Adrenal gland (tissue), 5 donors: ENCODE measurements at regions not wholly inside any gene's neighbourhood (a gene's known extent, or its start where the extent isn't known, plus 50 kb on each side); places are given as distances from the start of the nearest gene placed in this dataset.

Experiments used
- POLR2A ChIP-seq, 2 donors: fragments of 450-650 bp; IDR thresholded peaks; one replicate each; pipeline ENCODE4 v1.6.1; 2017; ENCODE audit warnings: antibody characterized with exemption in 2 of 2, mild to moderate bottlenecking in 2 of 2, moderate library complexity in 1 of 2
- TF ChIP-seq, protein P1 (sequence below), 6 experiments: fragments of 450-650 bp in 4 of 6; fragments of 200-600 bp in 2 of 6; sonication (generic) in 1 of 6; IDR thresholded peaks; 1 replicate in 5 of 6; 2 replicates in 1 of 6; pipeline versions ENCODE4 v1.5.1 to v1.8.0; 2016 to 2021; ENCODE audit warnings: antibody characterized with exemption in 6 of 6, mild to moderate bottlenecking in 2 of 6, moderate library complexity in 1 of 6
- donor health status: DM: no; HTN: no; CAD: no.

DNA sequence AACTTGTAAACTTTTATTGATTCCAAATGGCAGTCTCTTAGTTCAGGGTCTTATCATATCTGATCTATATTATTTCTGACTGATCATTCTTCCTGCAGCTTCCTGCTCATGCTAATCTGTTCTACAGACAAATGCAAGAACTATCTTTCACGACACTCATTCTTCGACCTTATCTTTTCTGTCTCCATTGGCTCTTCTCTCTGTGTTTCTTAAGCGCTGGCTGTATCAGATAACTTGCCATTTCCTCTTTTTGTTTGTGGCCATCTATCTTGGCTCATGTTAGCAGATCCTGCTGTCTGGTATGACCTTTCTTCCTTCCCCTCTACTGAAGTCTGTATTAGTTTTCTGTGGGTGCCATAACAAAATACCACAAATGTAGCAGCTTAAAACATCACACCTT is 230.5 kb upstream of the PUDP start:
- TF ChIP-seq, protein P1, sequence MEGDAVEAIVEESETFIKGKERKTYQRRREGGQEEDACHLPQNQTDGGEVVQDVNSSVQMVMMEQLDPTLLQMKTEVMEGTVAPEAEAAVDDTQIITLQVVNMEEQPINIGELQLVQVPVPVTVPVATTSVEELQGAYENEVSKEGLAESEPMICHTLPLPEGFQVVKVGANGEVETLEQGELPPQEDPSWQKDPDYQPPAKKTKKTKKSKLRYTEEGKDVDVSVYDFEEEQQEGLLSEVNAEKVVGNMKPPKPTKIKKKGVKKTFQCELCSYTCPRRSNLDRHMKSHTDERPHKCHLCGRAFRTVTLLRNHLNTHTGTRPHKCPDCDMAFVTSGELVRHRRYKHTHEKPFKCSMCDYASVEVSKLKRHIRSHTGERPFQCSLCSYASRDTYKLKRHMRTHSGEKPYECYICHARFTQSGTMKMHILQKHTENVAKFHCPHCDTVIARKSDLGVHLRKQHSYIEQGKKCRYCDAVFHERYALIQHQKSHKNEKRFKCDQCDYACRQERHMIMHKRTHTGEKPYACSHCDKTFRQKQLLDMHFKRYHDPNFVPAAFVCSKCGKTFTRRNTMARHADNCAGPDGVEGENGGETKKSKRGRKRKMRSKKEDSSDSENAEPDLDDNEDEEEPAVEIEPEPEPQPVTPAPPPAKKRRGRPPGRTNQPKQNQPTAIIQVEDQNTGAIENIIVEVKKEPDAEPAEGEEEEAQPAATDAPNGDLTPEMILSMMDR (IDR thresholded peaks at IDR 0.05), result no peak
- TF ChIP-seq POLR2A (IDR thresholded peaks at IDR 0.05), result no peak
